Colonic mucosa (tissue), 4 donors: ENCODE measurements at regions not wholly inside any gene's neighbourhood (a gene's known extent, or its start where the extent isn't known, plus 50 kb on each side); places are given as distances from the start of the nearest gene placed in this dataset.
"Not testable (repeated sequence)": the region's sequence is repeated elsewhere in the genome, so short reads cannot be mapped to it uniquely, and the experiment has no call there.

ENCODE experiments used
- DNase-seq: peaks from one replicate; pipeline ENCODE4 v3.0.0-alpha.2; 2020
- H3K27ac ChIP-seq: fragments of 200-600 bp; one replicate; pipeline ENCODE4 v1.8.0; 2021
- H3K27me3 ChIP-seq: fragments of 200-600 bp; one replicate; pipeline ENCODE4 v1.8.0; 2021
- H3K36me3 ChIP-seq: fragments of 200-600 bp; one replicate; pipeline ENCODE4 v1.8.0; 2021
- H3K4me1 ChIP-seq: fragments of 200-600 bp; one replicate; pipeline ENCODE4 v1.8.0; 2021; ENCODE audit warnings: mild to moderate bottlenecking
- H3K4me3 ChIP-seq: fragments of 200-600 bp; one replicate; pipeline ENCODE4 v1.8.0; 2021
- H3K9ac ChIP-seq, 2 donors: one replicate each; pipeline ENCODE4 v1.7.0; 2013; ENCODE audit warnings: control low read depth in 2 of 2, low read depth in 2 of 2, low read length in 2 of 2
- H3K9me3 ChIP-seq: fragments of 200-600 bp; one replicate; pipeline ENCODE4 v1.8.0; 2021
- CTCF ChIP-seq: fragments of 200-600 bp; IDR thresholded peaks from one replicate; pipeline ENCODE4 v1.8.0; 2022; ENCODE audit warnings: antibody characterized with exemption, mild to moderate bottlenecking
- intact Hi-C: fragments of 100-400 bp; cut with DNase I; formaldehyde crosslinking; loops from one replicate; pipeline ENCODE4 v1.14.1; 2022
- donor health status: healthy.
- donor health status: DM: no; HTN: no; CAD: no.
- donor health status: DM: no; HTN: no; CAD: no.

GRCh38 chr1:79151006-79151796 lies 144.7 kb upstream of the ADGRL4 start:
- Histone ChIP-seq H3K4me1 (no peaks in the 10 kb centered on the region), H3K36me3 (no peaks in the 10 kb centered on the region), H3K4me3 (no peak overlapping the region), H3K9me3 (no peaks in the 10 kb centered on the region), H3K27me3 (no peaks in the 10 kb centered on the region), H3K9ac (no peak overlapping the region), H3K27ac (no peak overlapping the region)
- no peak for TF ChIP-seq CTCF
- intact Hi-C loops, result no loop called here
- DNase-seq, result no peak

GRCh38 chr1:79150576-79150975 lies 144.0 kb upstream of the ADGRL4 start:
- H3K9me3 ChIP-seq, result no peaks in the 10 kb centered on the region
- DNase-seq, result no peak
- intact Hi-C loops, result no loop called here
- no peak overlapping the region for H3K4me3 ChIP-seq
- no peaks in the 10 kb centered on the region for H3K27me3 ChIP-seq
- no peak overlapping the region for H3K27ac ChIP-seq
- no peaks in the 10 kb centered on the region for H3K36me3 ChIP-seq
- no peaks in the 10 kb centered on the region for H3K4me1 ChIP-seq
- no peak overlapping the region for H3K9ac ChIP-seq
- no peak for TF ChIP-seq CTCF

GRCh38 chr1:79138227-79138626 lies 131.7 kb upstream of the ADGRL4 start:
- H3K27ac ChIP-seq, H3K9me3 ChIP-seq, H3K36me3 ChIP-seq, H3K9ac ChIP-seq, intact Hi-C loops, DNase-seq, H3K27me3 ChIP-seq, H3K4me1 ChIP-seq, H3K4me3 ChIP-seq: not testable (repeated sequence)

GRCh38 chr1:79133774-79134364 lies 127.3 kb upstream of the ADGRL4 start:
- no peak for TF ChIP-seq CTCF
- Histone ChIP-seq H3K4me1 (no peaks in the 10 kb centered on the region), H3K4me3 (no peak overlapping the region), H3K27me3 (no peaks in the 10 kb centered on the region), H3K9me3 (no peaks in the 10 kb centered on the region), H3K27ac (no peak overlapping the region), H3K9ac (no peak overlapping the region), H3K36me3 (no peaks in the 10 kb centered on the region)
- intact Hi-C loops, result no loop called here
- no peak for DNase-seq

GRCh38 chr1:79131626-79132025 lies 125.1 kb upstream of the ADGRL4 start:
- no peak for DNase-seq
- no peak for TF ChIP-seq CTCF
- H3K4me1 ChIP-seq, result no peaks in the 10 kb centered on the region
- no peaks in the 10 kb centered on the region for H3K9me3 ChIP-seq
- H3K27me3 ChIP-seq, result no peaks in the 10 kb centered on the region
- no peaks in the 10 kb centered on the region for H3K36me3 ChIP-seq
- intact Hi-C loops, result no loop called here
- no peak overlapping the region for H3K27ac ChIP-seq
- no peak overlapping the region for H3K4me3 ChIP-seq
- H3K9ac ChIP-seq, result no peak overlapping the region

- no peak for DNase-seq
Observed at GRCh38 chr1:79129914-79130313, 123.4 kb upstream of the ADGRL4 start.

More at GRCh38 chr1:79129914-79130313, 123.4 kb upstream of the ADGRL4 start:
- no peaks in the 10 kb centered on the region for H3K27me3 ChIP-seq
- no peak overlapping the region for H3K4me3 ChIP-seq
- H3K36me3 ChIP-seq, result no peaks in the 10 kb centered on the region
- intact Hi-C loops, result no loop called here
- no peak for TF ChIP-seq CTCF
- H3K9me3 ChIP-seq, result no peaks in the 10 kb centered on the region
- no peak overlapping the region for H3K27ac ChIP-seq
- H3K4me1 ChIP-seq, result no peaks in the 10 kb centered on the region
- H3K9ac ChIP-seq, result no peak overlapping the region
